ENCODE measurements at regions not wholly inside any gene's neighbourhood (a gene's known extent, or its start where the extent isn't known, plus 50 kb on each side); places are given as distances from the start of the nearest gene placed in this dataset.

GRCh38 chr13:95496485-95496884 is 56.0 kb upstream of the CLDN10 start:
- no peak for TF ChIP-seq CTCF (IDR thresholded peaks at IDR 0.05; ENCODE audit: insufficient read depth, low read length, poor library complexity, severe bottlenecking)
- no peaks in the 10 kb centered on the region for H3K36me3 ChIP-seq (ENCODE audit: control insufficient read depth, insufficient read depth, low read length)
- no peak for DNase-seq (ENCODE audit: low read depth)
- no peak overlapping the region for H3K4me3 ChIP-seq (ENCODE audit: low read depth, low read length)
- H3K27me3 ChIP-seq (ENCODE audit: control insufficient read depth, insufficient read depth, low read length): no peaks in the 10 kb centered on the region

- no peak for DNase-seq (ENCODE audit: low read depth)
- TF ChIP-seq CTCF (IDR thresholded peaks at IDR 0.05; ENCODE audit: insufficient read depth, low read length, poor library complexity, severe bottlenecking): no peak
- Histone ChIP-seq H3K36me3 (ENCODE audit: control insufficient read depth, insufficient read depth, low read length) (no peaks in the 10 kb centered on the region), H3K27me3 (ENCODE audit: control insufficient read depth, insufficient read depth, low read length) (no peaks in the 10 kb centered on the region), H3K4me3 (ENCODE audit: low read depth, low read length) (no peak overlapping the region)
Observed at GRCh38 chr13:95497381-95497807, 55.1 kb upstream of the CLDN10 start.

GRCh38 chr13:95498886-95499285 is 53.6 kb upstream of the CLDN10 start:
- no peak for DNase-seq (ENCODE audit: low read depth)
- Histone ChIP-seq H3K4me3 (ENCODE audit: low read depth, low read length) (no peak overlapping the region), H3K36me3 (ENCODE audit: control insufficient read depth, insufficient read depth, low read length) (no peaks in the 10 kb centered on the region), H3K27me3 (ENCODE audit: control insufficient read depth, insufficient read depth, low read length) (no peaks in the 10 kb centered on the region)
- TF ChIP-seq CTCF (IDR thresholded peaks at IDR 0.05; ENCODE audit: insufficient read depth, low read length, poor library complexity, severe bottlenecking): no peak

- TF ChIP-seq CTCF (IDR thresholded peaks at IDR 0.05; ENCODE audit: insufficient read depth, low read length, poor library complexity, severe bottlenecking): no peak
- H3K4me3 ChIP-seq (ENCODE audit: low read depth, low read length): no peak overlapping the region
- DNase-seq (ENCODE audit: low read depth): no peak
Observed at GRCh38 chr13:95499811-95500712, 52.5 kb upstream of the CLDN10 start.

GRCh38 chr13:95502216-95502615 is 50.3 kb upstream of the CLDN10 start:
- Histone ChIP-seq H3K4me3 (ENCODE audit: low read depth, low read length) (no peak overlapping the region), H3K36me3 (ENCODE audit: control insufficient read depth, insufficient read depth, low read length) (no peaks in the 10 kb centered on the region), H3K27me3 (ENCODE audit: control insufficient read depth, insufficient read depth, low read length) (no peaks in the 10 kb centered on the region)
- no peak for TF ChIP-seq CTCF (IDR thresholded peaks at IDR 0.05; ENCODE audit: insufficient read depth, low read length, poor library complexity, severe bottlenecking)
- DNase-seq (ENCODE audit: low read depth): no peak

More at GRCh38 chr13:95499811-95500712, 52.5 kb upstream of the CLDN10 start:
- Histone ChIP-seq H3K36me3 (ENCODE audit: control insufficient read depth, insufficient read depth, low read length) (no peaks in the 10 kb centered on the region), H3K27me3 (ENCODE audit: control insufficient read depth, insufficient read depth, low read length) (no peaks in the 10 kb centered on the region)
